LoVo (cell line): ENCODE measurements at regions not wholly inside any gene's neighbourhood (a gene's known extent, or its start where the extent isn't known, plus 50 kb on each side); places are given as distances from the start of the nearest gene placed in this dataset.
"Not testable (repeated sequence)": the region's sequence is repeated elsewhere in the genome, so short reads cannot be mapped to it uniquely, and the experiment has no call there.

Source experiments
- DNase-seq: peaks from one replicate; pipeline ENCODE4 v3.0.0-alpha.2; 2016; ENCODE audit warnings: low spot score

DNA sequence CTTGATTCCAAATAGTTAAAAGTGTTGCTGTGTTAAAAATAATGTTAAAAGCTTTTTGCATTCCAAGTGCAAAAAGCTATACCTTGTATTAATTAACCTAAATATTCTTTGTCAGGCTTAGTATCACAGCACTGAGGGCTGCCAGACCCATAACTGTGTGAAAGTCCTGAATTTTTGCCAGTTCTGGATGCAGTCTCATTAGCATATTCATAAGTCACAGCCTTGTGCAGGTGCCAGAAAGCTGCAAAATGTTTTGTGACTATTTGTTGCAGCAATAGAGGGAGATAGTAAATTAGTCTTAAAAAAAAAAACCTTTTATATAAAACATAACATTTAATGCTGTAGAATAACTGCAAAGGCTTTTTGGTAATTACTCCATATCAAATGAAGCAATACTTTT lies 56.6 kb downstream of the SLITRK1 start:
- no peak for DNase-seq

DNA sequence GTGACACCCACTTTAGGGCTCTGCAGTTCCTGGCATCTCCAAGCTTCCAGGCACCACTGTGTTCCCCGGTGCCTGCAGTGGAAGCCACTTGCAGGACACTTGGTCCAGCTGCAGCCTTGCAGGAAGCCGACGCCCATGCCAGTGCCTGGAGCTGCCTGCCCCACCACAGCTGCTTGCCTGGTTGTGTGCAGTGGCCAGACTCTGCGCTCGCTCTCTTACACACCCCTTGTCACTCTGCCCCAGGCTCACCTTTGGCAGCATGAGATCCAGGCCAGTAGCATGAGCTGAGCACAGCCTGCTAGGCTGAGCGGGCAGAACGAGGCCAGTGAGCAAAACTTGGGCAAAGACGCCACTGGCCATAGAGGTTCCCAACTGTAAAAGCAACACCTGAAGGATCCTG lies 57.7 kb downstream of the SLITRK1 start:
- DNase-seq, result no peak

DNA sequence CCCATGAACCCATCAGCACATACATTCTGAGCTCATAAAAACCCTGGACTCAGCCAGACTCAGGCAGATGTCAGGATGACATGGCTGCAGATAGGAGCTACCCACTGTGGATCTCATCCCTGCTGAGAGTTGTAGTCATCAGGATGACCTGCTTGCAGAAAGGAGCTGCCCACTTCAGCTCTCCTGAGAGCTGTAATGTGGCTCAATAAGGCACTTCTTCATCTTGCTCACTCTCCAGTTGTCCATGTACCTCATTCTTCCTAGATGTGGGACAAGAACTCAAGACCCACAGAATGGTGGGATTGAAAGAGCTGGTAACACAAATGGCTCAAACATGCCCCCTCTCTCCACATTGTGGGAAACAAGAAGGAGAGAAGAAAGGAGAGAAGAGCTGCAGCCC lies 58.2 kb downstream of the SLITRK1 start:
- no peak for DNase-seq

DNA sequence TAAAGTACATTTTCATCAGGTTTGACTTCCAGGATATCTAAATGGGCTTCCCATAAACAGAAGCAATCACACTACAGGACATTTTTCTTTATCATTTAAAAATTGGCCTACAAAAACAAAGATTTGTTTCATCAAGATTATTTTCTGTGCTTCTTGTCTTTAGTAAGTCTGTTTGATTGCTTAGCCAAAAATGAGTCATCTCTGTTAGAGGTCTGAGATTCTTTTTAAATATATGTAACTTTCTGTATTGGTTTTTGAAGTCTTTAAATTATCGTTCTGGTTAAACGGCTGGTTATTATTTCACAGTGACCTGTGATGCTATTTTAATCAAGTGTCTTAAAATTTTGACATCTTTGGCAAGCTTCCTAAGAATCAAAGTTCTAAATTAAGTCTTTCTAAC lies 62.7 kb downstream of the SLITRK1 start:
- no peak for DNase-seq

DNA sequence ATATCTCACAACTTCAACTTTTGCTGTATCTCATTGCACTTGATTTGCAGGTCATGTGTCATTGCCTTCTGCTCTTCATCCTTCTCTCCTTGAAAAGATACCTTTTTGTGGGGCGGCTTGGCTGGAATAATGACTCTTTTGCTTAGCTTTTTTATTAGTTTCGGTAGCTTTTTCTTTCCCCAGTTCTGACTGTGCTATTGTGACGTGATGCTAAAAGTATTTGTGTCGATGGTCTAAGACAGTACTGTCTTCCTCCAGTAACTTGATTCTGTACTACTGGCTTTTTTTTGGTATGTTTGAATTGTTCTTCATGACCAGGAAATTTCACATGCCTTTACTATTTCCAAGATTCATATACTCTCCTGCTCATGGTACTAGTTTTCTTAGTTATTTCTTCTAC lies 63.1 kb downstream of the SLITRK1 start:
- DNase-seq, result no peak

DNA sequence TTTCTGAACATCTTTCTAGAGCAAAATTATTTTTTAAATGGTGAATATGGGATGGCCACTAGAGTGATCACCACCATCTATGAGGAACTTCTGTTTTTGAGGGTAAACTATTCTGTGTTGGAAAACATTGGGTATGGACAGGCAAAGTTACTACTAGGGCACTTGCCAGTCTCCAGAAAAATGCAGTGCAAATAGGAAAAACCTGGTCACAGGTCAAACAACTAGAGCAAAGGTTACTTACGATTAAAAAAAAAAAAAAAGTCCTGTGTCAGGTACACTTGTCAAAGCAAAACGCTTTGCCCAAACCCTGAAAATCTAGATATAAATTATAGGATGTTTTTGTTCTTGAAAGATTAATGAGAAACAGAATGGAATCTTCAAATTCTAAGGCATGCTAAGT lies 66.2 kb downstream of the SLITRK1 start:
- no peak for DNase-seq

DNA sequence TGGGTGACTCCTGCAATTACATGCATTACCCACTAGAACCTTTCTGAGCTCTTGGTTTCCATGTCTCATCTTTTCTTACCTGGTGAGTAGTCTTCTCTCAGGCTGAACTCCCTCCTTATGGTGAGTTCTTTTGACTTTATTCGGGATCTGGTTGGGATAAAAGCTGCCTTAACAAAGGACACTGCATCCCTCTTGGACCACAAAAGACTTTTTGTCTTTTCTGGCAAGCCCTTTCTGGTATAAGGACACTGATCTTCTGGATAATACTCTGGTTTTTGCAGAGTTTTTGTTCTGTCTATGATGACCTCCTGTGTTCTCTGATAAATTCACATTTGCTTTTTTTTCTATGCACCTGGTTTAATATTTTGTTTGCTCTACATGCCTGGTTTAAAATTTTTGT lies 66.7 kb downstream of the SLITRK1 start:
- DNase-seq, result no peak

DNA sequence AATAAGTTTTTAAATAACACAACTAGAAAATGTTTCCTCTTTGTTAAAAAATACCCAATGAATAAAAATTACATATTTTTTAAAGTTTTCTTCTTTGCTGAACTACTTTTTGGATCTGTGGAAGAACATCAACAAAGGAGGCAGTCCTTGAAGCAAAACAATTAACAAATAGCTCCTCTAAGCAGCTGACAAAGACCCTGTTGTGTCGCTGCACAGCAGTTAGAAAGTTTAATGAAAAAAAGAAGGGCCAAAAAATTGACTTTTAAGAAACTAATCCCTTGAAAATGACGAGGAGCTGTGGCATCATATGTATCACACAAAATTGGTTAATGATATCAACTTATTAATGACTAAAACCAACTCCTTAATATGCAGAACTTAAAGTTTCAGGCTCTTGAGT lies 72.1 kb downstream of the SLITRK1 start:
- DNase-seq, result no peak

DNA sequence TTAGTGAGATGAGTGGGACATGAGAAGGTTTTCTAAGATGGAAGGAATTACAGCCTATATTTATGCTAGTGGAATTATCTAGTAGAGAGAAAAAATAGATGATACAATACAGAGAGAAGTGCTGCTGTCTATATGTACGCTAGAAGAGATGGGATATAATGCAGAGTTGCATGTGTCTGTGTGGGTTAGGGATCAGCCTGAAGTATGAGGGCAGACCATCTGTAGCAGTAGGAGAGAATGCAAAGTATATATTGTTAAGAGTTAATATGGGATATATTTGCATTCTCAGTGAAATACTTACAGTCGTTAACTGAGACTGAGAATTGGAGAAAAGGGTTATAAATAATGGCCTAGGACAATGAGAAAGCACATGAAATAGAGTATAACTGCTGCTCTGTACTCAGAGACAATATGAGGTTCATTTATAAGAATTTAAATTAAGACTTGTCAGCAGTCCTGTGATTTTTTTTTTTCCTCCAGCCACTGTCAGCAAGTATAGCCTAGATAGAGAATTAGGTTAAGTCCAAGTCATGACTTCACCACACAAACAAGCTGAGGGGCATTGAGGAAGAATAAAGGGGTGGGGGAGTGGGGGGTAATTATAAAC lies 77.8 kb downstream of the SLITRK1 start:
- no peak for DNase-seq

DNA sequence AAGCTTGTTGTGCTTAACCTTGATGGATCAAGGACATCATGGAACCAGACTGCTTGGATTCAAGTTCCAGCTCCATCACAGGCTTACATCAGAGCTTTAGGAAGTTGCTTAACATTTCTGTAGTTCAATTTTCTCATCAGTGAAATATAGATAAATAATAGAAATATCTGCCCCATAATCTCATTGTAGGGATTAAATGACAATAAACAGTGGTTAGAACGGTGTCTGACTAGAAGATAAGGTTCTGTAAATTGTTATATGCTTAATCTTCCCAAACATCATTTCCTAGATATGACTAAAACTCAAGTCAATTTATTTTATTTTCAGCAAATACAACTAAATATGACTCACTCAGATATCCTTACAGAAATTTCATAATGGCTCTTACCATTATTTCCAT lies 83.5 kb downstream of the SLITRK1 start:
- no peak for DNase-seq

DNA sequence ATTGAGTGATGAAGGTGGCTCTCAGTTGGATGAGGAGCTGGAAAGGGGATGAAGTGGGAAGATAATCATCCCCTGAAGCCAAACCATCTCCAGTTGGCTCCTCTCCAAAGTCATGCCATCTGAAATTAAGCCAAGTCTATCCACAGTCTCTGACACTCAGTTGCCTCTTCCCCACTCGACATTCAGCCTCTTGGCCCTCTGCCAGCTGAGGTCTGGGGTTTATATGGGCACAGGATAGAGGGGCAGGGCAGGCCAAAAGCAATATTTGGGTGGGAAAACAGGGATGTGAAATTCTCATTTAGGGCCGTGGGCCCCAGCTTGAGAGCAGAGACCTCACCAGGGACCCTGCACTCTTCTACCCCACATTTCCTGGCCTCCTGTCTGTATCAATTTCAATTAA lies 85.9 kb downstream of the SLITRK1 start:
- no peak for DNase-seq

DNA sequence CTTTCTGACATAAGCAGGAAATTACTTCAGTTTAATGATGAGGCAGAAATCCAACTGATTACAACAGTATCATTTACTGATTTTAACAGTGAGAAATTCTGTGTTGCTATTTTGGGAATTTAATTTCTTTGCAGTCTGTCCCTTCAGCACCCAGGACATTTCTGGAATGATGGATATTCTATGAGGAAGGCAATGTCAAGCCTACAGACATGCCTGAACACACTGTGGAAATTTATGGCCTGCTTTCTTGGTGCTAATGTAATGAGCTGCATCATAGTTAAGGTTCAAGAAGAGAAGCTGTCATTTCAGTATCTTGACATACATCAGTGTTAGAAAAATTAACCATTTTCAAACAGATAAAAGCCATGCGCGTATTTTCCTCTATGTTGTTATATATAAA lies 87.7 kb downstream of the SLITRK1 start:
- no peak for DNase-seq

DNA sequence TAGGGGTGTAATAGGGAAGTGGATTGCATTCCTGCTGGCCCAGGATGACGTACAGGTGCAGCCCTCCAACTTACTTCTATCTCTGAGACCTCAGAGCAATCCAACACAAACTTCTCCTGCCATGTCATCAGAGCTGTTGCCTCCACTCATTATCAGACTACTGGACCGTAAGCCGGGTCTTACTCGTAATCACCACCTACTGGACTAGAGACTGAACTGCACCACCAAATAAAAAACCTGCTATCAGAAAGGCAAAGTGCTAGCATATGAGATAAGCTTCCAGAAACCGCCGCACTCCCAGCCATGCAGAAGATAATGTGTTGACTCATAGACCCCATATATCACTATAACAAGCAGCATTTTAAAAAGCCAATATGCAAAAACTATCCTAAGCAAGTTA lies 102.0 kb downstream of the SLITRK1 start:
- DNase-seq, result no peak

DNA sequence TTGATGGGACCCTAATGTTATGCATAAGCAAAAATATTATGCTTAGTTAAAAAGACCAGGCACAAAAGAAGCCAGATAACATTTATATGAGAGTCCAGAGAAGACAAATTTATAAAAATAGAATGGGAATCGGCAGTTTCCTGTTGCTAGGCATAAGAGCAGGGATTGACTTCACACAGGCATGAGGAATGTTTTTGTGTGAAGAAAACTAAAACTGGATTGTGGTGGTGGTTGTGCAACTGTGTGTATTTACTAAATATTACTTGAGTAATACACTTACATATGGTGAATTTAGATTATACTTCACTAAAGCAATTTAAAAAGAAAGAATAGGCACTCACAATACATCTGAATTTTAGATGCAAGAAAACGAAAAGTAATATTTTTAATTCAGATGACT lies 108.3 kb downstream of the SLITRK1 start:
- DNase-seq, result no peak

DNA sequence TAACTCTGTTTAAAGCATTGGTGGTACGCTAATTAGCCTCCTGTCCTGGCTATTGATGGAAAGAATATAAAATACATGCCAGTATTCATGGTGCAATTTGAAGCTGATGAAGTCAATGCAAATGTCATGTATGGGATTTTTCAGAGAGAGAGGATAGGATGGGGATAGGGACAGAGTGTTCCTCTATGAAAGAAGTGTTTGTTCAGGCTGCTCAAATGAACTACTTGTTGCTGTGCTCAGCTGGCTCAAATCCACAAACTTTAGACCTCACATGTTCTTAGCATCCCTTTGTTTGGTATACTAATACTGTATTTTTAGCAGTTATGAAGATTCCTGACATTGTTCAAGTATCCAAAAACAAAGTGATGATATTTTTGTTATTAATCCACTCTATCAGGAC lies 116.5 kb downstream of the SLITRK1 start:
- no peak for DNase-seq

DNA sequence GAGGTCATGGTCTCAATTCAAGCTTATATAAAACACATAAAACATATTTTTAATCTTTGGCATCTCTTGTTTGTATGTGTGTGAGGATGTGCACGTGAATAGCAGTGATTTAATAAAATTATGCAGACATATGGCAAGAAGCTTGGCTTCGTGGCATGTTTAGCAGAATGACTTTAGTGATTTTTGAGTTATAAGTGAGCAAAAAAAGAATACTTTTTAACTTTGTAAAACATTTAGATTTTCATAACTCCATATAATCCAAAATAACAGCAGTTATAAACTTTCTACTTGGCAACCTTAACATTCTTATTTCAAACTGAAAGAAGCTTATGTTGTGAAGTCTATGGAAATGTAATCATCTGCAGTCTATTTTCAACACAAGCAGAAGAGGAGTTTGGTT lies 120.6 kb downstream of the SLITRK1 start:
- DNase-seq, result no peak

DNA sequence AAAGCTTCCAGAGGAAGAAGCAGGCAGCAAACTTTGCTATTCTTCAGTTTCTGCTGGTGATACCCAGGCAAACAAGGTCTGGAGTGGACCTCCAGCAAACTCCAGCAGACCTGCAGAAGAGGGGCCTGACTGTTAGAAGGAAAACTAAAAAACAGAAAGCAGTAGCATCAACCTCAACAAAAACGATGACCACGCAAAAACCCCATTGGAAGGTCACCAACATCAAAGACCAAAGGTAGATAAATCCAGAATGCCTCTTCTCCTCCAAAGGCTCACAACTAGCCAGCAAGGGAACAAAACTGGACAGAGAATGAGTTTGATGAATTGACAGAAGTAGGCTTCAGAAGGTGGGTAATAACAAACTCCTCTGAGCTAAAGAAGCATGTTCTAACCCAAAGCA lies 127.1 kb downstream of the SLITRK1 start:
- DNase-seq, result not testable (repeated sequence)

DNA sequence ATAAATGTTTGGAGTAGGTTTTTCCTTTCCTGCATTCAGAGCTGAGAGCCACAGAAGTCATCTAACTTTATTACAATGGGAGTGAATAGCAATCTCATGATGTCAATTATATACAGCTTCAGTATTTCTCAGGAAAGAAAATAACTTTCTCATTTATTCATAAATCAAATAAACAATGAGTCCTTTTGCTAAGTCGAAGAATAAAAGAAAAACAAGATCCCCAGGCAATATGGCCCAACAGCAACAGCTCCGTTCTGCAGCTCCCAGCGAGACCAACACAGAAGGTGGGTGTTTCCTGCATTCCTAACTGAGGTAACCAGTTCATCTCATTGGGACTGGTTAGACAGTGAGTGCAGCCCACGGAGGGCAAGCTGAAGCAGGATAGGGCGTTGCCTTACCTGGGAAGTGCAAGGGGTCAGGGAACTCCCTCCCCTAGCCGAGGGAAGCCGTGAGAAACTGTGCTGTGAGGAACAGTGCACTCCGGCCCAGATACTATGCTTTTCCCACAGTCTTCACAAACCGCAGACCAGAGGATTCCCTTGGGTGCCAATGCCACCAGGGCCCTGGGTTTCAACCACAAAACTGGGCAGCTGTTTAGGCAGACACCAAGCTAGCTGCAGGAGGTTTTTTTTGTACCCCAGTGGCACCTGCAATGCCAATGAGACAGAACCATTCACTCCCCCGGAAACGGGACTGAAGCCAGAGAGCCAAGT lies 128.2 kb downstream of the SLITRK1 start:
- DNase-seq, result no peak

DNA sequence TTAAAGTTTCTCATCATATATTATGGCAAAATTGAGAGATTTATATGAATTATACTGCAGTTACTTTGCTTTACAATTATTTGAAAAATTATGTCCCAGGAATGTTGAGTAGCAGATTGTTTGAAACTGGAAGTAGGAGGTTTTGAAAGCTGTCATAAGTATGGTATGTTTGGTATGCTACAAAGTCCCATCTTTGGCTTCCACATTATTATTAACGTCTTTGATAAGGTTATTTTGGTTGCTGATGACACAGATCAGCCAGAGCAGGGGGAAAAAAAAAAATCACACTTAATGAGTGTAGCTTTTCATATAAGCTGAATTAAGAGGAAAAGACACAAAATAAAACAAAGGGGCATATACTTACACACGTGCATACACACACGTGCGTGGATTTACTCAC lies 130.1 kb downstream of the SLITRK1 start:
- no peak for DNase-seq

DNA sequence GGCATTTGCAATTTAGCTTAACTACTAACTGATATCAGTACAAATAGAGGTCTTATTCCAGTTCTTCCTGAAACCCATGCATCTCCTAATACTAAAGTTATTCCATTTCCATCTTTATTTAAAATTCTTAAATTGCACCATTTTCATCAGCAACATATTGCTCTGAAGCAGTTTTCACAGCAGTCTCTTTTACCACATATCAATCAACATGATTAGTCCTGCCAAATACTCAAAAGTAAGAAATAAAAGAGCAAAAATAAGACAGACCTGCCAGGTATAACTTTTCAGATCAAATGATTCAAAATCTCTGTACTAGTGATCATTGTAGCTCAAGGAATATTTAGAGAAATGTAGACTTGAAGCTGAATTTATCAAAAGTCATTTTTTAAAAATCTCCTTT lies 141.7 kb downstream of the SLITRK1 start:
- DNase-seq, result no peak

DNA sequence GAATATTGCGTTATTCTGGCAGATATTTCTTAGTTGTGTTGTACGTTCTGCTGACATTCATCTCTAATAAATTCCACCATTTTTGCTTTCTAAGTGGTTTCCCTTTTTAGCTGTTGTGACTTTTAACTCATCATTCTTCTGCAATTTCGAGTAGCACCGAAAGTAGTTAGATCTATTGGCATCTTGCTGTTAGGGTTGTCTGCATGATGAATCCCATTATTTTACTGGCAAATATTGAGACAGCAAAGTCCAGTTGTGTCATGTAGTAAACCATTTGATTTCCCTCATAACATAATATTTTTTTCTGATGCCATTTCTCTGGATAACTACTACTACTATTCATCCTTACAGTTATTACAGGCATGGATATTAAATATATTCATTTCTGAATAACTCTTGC lies 143.9 kb downstream of the SLITRK1 start:
- DNase-seq, result no peak

DNA sequence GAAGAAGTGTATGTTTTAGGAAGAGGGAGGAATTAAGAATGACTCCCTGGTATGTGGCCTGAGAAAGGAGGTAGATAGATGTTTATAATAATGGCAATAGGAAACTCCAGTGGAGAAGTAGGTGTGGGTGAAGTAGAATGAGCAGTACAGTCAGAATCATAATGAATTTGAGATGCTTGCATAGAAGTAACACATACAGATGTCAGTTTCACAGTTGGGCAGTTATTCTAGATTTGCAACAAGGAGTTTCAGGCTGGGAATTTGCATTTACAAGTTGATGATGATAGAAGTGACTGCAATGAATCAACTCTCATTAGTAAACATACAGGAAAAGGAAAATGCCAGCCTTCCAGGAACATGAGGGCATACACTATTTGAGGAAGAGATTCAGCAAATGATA lies 149.0 kb downstream of the SLITRK1 start:
- no peak for DNase-seq

DNA sequence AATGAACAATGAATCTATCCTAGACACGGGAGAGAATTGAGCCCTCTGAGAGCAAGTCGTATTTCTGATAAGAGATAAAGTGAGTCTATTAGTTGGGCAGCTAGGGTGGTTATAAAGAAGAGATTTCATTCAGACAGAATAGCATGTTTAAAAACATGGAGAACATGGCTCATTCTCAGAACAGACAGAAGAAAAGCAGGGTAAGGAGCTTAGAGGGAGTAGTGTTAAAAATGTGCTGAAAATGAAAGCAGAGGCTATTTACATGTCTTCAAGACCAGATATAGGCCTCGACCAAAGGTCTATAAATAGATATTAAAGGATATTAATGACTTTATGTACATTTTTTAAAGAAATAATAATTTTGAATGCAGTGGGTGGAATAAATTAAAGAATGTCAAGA lies 149.5 kb downstream of the SLITRK1 start:
- no peak for DNase-seq

DNA sequence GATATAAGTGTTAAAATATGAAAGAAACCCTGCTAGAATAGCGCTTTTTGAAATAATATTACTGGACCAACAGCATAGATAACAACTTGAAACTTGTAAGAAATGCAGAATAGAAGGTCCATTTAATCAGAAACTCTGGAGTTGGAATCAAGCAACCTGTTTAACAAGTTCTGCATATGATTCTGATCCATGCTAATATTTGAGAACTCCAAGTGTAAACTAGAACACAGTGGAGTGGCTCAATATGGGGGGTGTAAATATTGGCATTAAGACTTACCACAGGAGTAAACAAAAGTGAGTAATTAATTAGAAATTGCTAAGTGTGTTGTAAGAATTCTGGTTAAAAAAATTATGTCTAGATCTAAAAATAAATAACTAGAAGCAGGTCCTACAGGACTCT lies 151.2 kb downstream of the SLITRK1 start:
- no peak for DNase-seq
